ENCODE measurements at regions not wholly inside any gene's neighbourhood (a gene's known extent, or its start where the extent isn't known, plus 50 kb on each side); places are given as distances from the start of the nearest gene placed in this dataset.

- Mint-ChIP-seq H3K4me1 (ENCODE audit: unreplicated experiment) (no peaks in the 10 kb centered on the region), H3K4me3 (ENCODE audit: unreplicated experiment) (no peak overlapping the region), H3K9me3 (ENCODE audit: unreplicated experiment) (no peaks in the 10 kb centered on the region), H3K36me3 (ENCODE audit: low read depth, unreplicated experiment) (no peaks in the 10 kb centered on the region), H3K27ac (ENCODE audit: unreplicated experiment) (no peak overlapping the region), H3K27me3 (ENCODE audit: unreplicated experiment) (no peaks in the 10 kb centered on the region)
- no peak for DNase-seq (ENCODE audit: low spot score)
- TF ChIP-seq CTCF (IDR thresholded peaks at IDR 0.05; ENCODE audit: unreplicated experiment): no peak
Observed at GRCh38 chr7:9120331-9120730, 686.9 kb downstream of the NXPH1 start.

DNA sequence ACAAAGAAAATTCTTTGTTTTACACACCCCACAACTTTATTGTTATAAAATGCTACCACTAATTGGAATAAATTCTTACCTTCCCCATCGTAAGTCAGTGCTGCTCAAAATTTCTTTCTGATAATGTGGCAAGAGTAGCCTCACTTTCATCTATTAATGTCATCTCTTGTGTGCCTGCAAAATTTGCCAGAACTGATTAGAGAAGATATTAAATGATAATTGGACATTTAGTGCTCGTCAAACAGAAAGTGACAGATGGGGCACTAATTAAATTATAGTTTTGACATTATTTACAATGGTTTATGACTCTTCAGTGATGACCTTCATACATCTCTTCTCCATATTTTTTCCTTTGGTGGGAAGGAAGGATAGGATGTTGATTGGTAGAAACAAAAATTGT is 690.9 kb downstream of the NXPH1 start:
- H3K27me3 Mint-ChIP-seq (ENCODE audit: unreplicated experiment): no peaks in the 10 kb centered on the region
- no peak overlapping the region for H3K4me3 Mint-ChIP-seq (ENCODE audit: unreplicated experiment)
- no peak for DNase-seq (ENCODE audit: low spot score)
- H3K9me3 Mint-ChIP-seq (ENCODE audit: unreplicated experiment): no peaks in the 10 kb centered on the region
- no peak for TF ChIP-seq CTCF (IDR thresholded peaks at IDR 0.05; ENCODE audit: unreplicated experiment)
- H3K36me3 Mint-ChIP-seq (ENCODE audit: low read depth, unreplicated experiment): no peaks in the 10 kb centered on the region
- no peak overlapping the region for H3K27ac Mint-ChIP-seq (ENCODE audit: unreplicated experiment)
- H3K4me1 Mint-ChIP-seq (ENCODE audit: unreplicated experiment): peaks cover 3% of the 10 kb centered on the region

GRCh38 chr7:9125246-9125645 is 691.8 kb downstream of the NXPH1 start:
- no peak for TF ChIP-seq CTCF (IDR thresholded peaks at IDR 0.05; ENCODE audit: unreplicated experiment)

GRCh38 chr7:9127901-9128300 is 694.5 kb downstream of the NXPH1 start:
- no peaks in the 10 kb centered on the region for H3K27me3 Mint-ChIP-seq (ENCODE audit: unreplicated experiment)
- H3K4me1 Mint-ChIP-seq (ENCODE audit: unreplicated experiment): peaks cover 3% of the 10 kb centered on the region
- H3K4me3 Mint-ChIP-seq (ENCODE audit: unreplicated experiment): no peak overlapping the region
- TF ChIP-seq CTCF (IDR thresholded peaks at IDR 0.05; ENCODE audit: unreplicated experiment): no peak
- H3K36me3 Mint-ChIP-seq (ENCODE audit: low read depth, unreplicated experiment): no peaks in the 10 kb centered on the region
- no peaks in the 10 kb centered on the region for H3K9me3 Mint-ChIP-seq (ENCODE audit: unreplicated experiment)
- no peak for DNase-seq (ENCODE audit: low spot score)
- no peak overlapping the region for H3K27ac Mint-ChIP-seq (ENCODE audit: unreplicated experiment)

More at GRCh38 chr7:9125246-9125645, 691.8 kb downstream of the NXPH1 start:
- Mint-ChIP-seq H3K36me3 (ENCODE audit: low read depth, unreplicated experiment) (no peaks in the 10 kb centered on the region), H3K9me3 (ENCODE audit: unreplicated experiment) (no peaks in the 10 kb centered on the region), H3K4me3 (ENCODE audit: unreplicated experiment) (no peak overlapping the region), H3K27me3 (ENCODE audit: unreplicated experiment) (no peaks in the 10 kb centered on the region), H3K4me1 (ENCODE audit: unreplicated experiment) (peaks cover 3% of the 10 kb centered on the region), H3K27ac (ENCODE audit: unreplicated experiment) (no peak overlapping the region)
- DNase-seq (ENCODE audit: low spot score): no peak

DNA sequence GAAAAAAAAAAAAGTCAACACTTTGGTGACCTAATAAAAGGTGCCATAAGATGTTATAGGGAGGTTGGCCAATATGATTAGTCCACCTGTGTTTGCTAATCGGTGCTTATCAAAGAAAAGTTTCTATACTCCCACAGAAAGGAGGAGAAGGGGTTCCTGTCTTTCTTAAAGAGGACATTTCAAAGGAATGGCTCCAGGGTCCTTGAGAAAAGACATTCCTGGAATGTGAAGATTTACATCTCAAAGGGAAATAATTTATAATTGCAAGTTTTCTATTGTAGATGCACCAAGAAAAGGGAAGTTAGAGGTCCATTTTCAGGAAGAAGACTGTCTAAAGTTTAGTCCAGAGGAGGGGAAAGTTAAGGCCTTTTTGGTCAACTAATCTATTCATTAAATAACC is 715.3 kb downstream of the NXPH1 start:
- H3K4me1 Mint-ChIP-seq (ENCODE audit: unreplicated experiment): no peaks in the 10 kb centered on the region
- H3K27me3 Mint-ChIP-seq (ENCODE audit: unreplicated experiment): no peaks in the 10 kb centered on the region
- H3K27ac Mint-ChIP-seq (ENCODE audit: unreplicated experiment): no peak overlapping the region
- H3K4me3 Mint-ChIP-seq (ENCODE audit: unreplicated experiment): no peak overlapping the region
- no peaks in the 10 kb centered on the region for H3K9me3 Mint-ChIP-seq (ENCODE audit: unreplicated experiment)
- no peak for DNase-seq (ENCODE audit: low spot score)
- no peaks in the 10 kb centered on the region for H3K36me3 Mint-ChIP-seq (ENCODE audit: low read depth, unreplicated experiment)
- TF ChIP-seq CTCF (IDR thresholded peaks at IDR 0.05; ENCODE audit: unreplicated experiment): no peak

Data from endothelial cell (in vitro differentiated cells).